Cardiac muscle cell (in vitro differentiated cells and primary cell): ENCODE measurements at regions not wholly inside any gene's neighbourhood (a gene's known extent, or its start where the extent isn't known, plus 50 kb on each side); places are given as distances from the start of the nearest gene placed in this dataset.

Experiments used
- DNase-seq, 2 donors: peaks; one replicate each; pipeline versions ENCODE4 v3.0.0 to v3.0.0-alpha.2; 2010 to 2017; ENCODE audit warnings: low read depth in 1 of 2, low spot score in 1 of 2
- H3K27ac ChIP-seq: fragments of 200-600 bp; sonication (generic); 2 replicates; pipeline ENCODE4 v1.5.1; 2016
- H3K27me3 ChIP-seq: fragments of 200-600 bp; sonication (generic); 2 replicates; pipeline ENCODE4 v1.6.0; 2016; ENCODE audit warnings: control low read depth
- H3K36me3 ChIP-seq: fragments of 200-600 bp; sonication (generic); 2 replicates; pipeline ENCODE4 v1.5.1; 2016; ENCODE audit warnings: control low read depth
- H3K4me1 ChIP-seq: fragments of 200-600 bp; sonication (generic); 2 replicates; pipeline ENCODE4 v1.8.1; 2017; ENCODE audit warnings: low read depth, mild to moderate bottlenecking, mixed run types
- H3K4me3 ChIP-seq: fragments of 200-600 bp; sonication (generic); 2 replicates; pipeline ENCODE4 v1.5.1; 2016; ENCODE audit warnings: mild to moderate bottlenecking
- H3K9me3 ChIP-seq: fragments of 200-600 bp; sonication (generic); 2 replicates; pipeline ENCODE4 v1.5.1; 2017; ENCODE audit warnings: low read depth, mild to moderate bottlenecking, control low read depth
- TF ChIP-seq, protein P1 (sequence below): IDR thresholded peaks from 2 replicates; pipeline ENCODE4 v1.5.1; 2012; ENCODE audit warnings: low read depth, mild to moderate bottlenecking, low read length

DNA sequence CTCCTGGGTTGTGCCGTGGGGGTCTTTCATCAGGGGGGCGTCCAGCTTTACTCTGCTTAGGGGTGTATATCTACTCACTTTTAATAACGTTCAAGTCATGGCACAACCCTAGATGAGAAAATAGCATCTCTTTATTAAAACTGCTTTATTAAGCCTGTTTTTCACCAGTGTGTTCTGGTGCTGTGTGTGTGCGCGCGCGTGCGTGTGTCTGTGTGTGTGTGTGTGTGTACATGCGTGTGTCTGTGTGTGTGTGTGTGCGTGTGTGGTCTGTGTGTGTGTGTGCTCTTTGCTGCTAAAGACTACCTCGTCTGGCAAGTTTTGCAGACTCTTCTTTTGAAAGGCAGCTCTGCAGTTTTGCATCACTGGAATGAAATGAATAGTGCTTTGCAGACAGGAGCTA lies 390.9 kb upstream of the MKI67 start:
- H3K4me3 ChIP-seq, result no peak overlapping the region
- H3K4me1 ChIP-seq, result peaks cover 16% of the 10 kb centered on the region
- no peak overlapping the region for H3K27ac ChIP-seq
- H3K27me3 ChIP-seq, result no peaks in the 10 kb centered on the region
- no peaks in the 10 kb centered on the region for H3K9me3 ChIP-seq
- DNase-seq, result no peak
- TF ChIP-seq, protein P1, sequence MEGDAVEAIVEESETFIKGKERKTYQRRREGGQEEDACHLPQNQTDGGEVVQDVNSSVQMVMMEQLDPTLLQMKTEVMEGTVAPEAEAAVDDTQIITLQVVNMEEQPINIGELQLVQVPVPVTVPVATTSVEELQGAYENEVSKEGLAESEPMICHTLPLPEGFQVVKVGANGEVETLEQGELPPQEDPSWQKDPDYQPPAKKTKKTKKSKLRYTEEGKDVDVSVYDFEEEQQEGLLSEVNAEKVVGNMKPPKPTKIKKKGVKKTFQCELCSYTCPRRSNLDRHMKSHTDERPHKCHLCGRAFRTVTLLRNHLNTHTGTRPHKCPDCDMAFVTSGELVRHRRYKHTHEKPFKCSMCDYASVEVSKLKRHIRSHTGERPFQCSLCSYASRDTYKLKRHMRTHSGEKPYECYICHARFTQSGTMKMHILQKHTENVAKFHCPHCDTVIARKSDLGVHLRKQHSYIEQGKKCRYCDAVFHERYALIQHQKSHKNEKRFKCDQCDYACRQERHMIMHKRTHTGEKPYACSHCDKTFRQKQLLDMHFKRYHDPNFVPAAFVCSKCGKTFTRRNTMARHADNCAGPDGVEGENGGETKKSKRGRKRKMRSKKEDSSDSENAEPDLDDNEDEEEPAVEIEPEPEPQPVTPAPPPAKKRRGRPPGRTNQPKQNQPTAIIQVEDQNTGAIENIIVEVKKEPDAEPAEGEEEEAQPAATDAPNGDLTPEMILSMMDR, result no peak
- H3K36me3 ChIP-seq, result no peaks in the 10 kb centered on the region

GRCh38 chr10:128518000-128518399 lies 391.8 kb upstream of the MKI67 start:
- Histone ChIP-seq H3K9me3 (no peaks in the 10 kb centered on the region), H3K27me3 (no peaks in the 10 kb centered on the region), H3K27ac (peak overlapping the region; percentile 21), H3K4me3 (no peak overlapping the region), H3K4me1 (peaks cover 16% of the 10 kb centered on the region), H3K36me3 (no peaks in the 10 kb centered on the region)
- TF ChIP-seq, protein P1, result no peak
- DNase-seq, result no peak

GRCh38 chr10:128519581-128519980 lies 393.4 kb upstream of the MKI67 start:
- TF ChIP-seq, protein P1, result no peak
- Histone ChIP-seq H3K4me3 (no peak overlapping the region), H3K9me3 (no peaks in the 10 kb centered on the region), H3K4me1 (peaks cover 20% of the 10 kb centered on the region), H3K27ac (no peak overlapping the region), H3K36me3 (no peaks in the 10 kb centered on the region), H3K27me3 (no peaks in the 10 kb centered on the region)
- no peak for DNase-seq

DNA sequence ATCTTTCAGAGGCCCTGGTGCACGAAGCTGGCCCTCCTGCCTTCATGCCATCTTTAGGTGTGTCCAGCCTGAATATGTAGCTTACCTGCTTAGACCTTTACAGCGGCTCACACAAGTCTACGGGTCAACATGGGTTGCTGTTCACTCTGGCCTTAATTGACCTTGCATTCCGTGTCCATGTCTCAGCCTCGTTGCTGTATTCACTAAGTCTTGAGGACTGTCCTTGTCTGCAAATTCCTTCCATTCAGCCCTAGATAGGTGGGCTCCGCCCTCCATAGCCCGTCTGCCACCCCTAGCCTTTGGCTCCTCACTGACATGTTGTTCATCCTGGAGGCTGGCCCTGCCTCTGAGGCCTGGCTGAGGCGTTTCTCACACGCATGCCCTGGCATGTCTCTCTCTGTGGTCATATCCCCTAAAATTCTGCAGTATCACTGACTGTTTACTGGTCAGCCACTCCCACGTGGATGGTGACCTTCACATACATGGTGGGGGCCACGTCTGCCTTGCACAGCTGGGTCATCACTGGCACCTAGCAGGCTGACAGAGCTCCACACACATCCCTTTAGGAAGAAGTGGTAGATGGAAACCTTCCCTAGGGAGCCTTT lies 394.1 kb upstream of the MKI67 start:
- no peaks in the 10 kb centered on the region for H3K27me3 ChIP-seq
- H3K4me3 ChIP-seq, result no peak overlapping the region
- H3K4me1 ChIP-seq, result peaks cover 20% of the 10 kb centered on the region
- DNase-seq, result no peak
- H3K9me3 ChIP-seq, result no peaks in the 10 kb centered on the region
- no peaks in the 10 kb centered on the region for H3K36me3 ChIP-seq
- TF ChIP-seq, protein P1, result no peak
- no peak overlapping the region for H3K27ac ChIP-seq

- TF ChIP-seq, protein P1, result no peak
- DNase-seq, result no peak
- Histone ChIP-seq H3K4me1 (peaks cover 26% of the 10 kb centered on the region), H3K27me3 (no peaks in the 10 kb centered on the region), H3K36me3 (no peaks in the 10 kb centered on the region), H3K27ac (no peak overlapping the region), H3K9me3 (no peaks in the 10 kb centered on the region), H3K4me3 (no peak overlapping the region)
These were observed 396.5 kb upstream of the MKI67 start for GRCh38 chr10:128522551-128523308.
